GM21786 (cell line): ENCODE measurements at regions not wholly inside any gene's neighbourhood (a gene's known extent, or its start where the extent isn't known, plus 50 kb on each side); places are given as distances from the start of the nearest gene placed in this dataset.

Source experiments
- ATAC-seq: cut with Tn5 transposase; IDR thresholded peaks from one replicate; pipeline ENCODE4 v1.9.1; 2021; ENCODE audit not compliant: unreplicated experiment

GRCh38 chr10:54869022-54869421, 68.0 kb upstream of the PCDH15 start:
- no peak for ATAC-seq

GRCh38 chr10:54866666-54867065, 65.6 kb upstream of the PCDH15 start:
- no peak for ATAC-seq

GRCh38 chr10:54854843-54855242, 53.8 kb upstream of the PCDH15 start:
- ATAC-seq: no peak

- ATAC-seq: no peak
These were observed 53.4 kb upstream of the PCDH15 start for GRCh38 chr10:54854389-54854788.

- ATAC-seq: no peak
These were observed 52.9 kb upstream of the PCDH15 start for GRCh38 chr10:54853883-54854282.
